ENCODE measurements at regions not wholly inside any gene's neighbourhood (a gene's known extent, or its start where the extent isn't known, plus 50 kb on each side); places are given as distances from the start of the nearest gene placed in this dataset.

DNA sequence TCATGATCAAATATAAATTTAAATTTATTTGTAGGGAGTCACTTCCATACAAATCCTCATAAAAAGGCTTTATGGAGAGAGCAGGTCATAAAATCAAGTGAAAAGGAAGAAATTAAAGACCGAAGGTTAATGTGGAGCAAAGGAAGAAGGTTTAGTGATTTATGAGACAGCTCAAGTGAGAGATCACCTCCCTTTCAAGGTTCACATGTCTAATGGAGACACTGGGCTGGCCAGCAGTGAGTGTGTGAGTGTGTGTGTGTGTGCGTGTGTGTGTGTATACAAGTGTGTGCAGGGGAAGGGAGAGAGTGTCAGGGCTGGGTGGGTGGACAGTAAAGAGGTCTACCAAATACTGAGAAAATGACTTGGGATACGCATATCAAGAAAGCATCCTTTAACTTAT lies 251.2 kb downstream of the FAT3 start:
- TF ChIP-seq FOXK2 (IDR thresholded peaks at IDR 0.05) (no peak), HDGF (IDR thresholded peaks at IDR 0.05; ENCODE audit: borderline replicate concordance) (no peak), CTBP1 (IDR thresholded peaks at IDR 0.05; ENCODE audit: borderline replicate concordance) (no peak), SUZ12 (IDR thresholded peaks at IDR 0.05) (no peak), FOXA1 (IDR thresholded peaks at IDR 0.05) (no peak), ARNT (IDR thresholded peaks at IDR 0.05) (no peak)
- TF ChIP-seq, protein P1, sequence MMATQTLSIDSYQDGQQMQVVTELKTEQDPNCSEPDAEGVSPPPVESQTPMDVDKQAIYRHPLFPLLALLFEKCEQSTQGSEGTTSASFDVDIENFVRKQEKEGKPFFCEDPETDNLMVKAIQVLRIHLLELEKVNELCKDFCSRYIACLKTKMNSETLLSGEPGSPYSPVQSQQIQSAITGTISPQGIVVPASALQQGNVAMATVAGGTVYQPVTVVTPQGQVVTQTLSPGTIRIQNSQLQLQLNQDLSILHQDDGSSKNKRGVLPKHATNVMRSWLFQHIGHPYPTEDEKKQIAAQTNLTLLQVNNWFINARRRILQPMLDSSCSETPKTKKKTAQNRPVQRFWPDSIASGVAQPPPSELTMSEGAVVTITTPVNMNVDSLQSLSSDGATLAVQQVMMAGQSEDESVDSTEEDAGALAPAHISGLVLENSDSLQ (IDR thresholded peaks at IDR 0.05) = peak; percentile 42
- ChIA-PET POLR2A (no interaction called here), CTCF (no interaction called here)
- no peak for DNase-seq (ENCODE audit: extremely low spot score)

- TF ChIP-seq TARDBP (IDR thresholded peaks at IDR 0.05) = no peak
- no peak for TF ChIP-seq ZNF384 (IDR thresholded peaks at IDR 0.05)
- no peak for TF ChIP-seq NFRKB (IDR thresholded peaks at IDR 0.05)
- TF ChIP-seq ELF4 (IDR thresholded peaks at IDR 0.05) = no peak
- TF ChIP-seq SUZ12 (IDR thresholded peaks at IDR 0.05) = no peak
- TF ChIP-seq ARNT (IDR thresholded peaks at IDR 0.05) = no peak
- TF ChIP-seq HDGF (IDR thresholded peaks at IDR 0.05; ENCODE audit: borderline replicate concordance) = no peak
- TF ChIP-seq SP1 (IDR thresholded peaks at IDR 0.05) = no peak
- TF ChIP-seq FOXK2 (IDR thresholded peaks at IDR 0.05) = no peak
- DNase-seq (ENCODE audit: extremely low spot score) = no peak
- CTCF ChIA-PET = no interaction called here
- POLR2A ChIA-PET = no interaction called here
Observed at GRCh38 chr11:92477686-92478085, 253.1 kb downstream of the FAT3 start.

DNA sequence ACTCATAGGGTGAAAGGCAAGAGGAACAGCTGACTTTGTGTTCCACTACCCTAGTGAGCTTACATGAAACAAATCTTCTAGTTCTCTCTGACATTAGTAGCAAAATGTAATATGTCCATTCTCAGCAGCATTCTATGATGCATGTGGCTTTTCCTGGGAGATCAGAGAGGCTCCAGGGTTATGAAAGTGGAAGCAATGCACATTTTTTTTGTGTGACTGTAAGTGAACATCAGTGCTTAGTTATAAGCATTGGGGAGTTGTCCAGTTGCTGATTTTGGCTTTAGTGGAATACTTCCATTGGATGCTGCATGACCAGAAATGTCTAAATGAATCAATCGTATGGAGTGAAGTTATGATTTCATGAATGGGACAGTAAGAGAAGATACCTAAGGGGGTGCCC lies 255.9 kb downstream of the FAT3 start:
- no peak for TF ChIP-seq BHLHE40 (IDR thresholded peaks at IDR 0.05; ENCODE audit: borderline replicate concordance)
- TF ChIP-seq ZNF384 (IDR thresholded peaks at IDR 0.05) = no peak
- no peak for TF ChIP-seq SUZ12 (IDR thresholded peaks at IDR 0.05)
- no peak for TF ChIP-seq NFRKB (IDR thresholded peaks at IDR 0.05)
- TF ChIP-seq HDGF (IDR thresholded peaks at IDR 0.05; ENCODE audit: borderline replicate concordance) = no peak
- TF ChIP-seq LEF1 (IDR thresholded peaks at IDR 0.05; ENCODE audit: borderline replicate concordance) = no peak
- TF ChIP-seq, protein P1 (IDR thresholded peaks at IDR 0.05) = no peak
- no peak for TF ChIP-seq FOXA1 (IDR thresholded peaks at IDR 0.05)
- no peak for TF ChIP-seq ARNT (IDR thresholded peaks at IDR 0.05)
- TF ChIP-seq TARDBP (IDR thresholded peaks at IDR 0.05) = no peak
- TF ChIP-seq CTBP1 (IDR thresholded peaks at IDR 0.05; ENCODE audit: borderline replicate concordance) = no peak
- no peak for TF ChIP-seq SP1 (IDR thresholded peaks at IDR 0.05)
- TF ChIP-seq L3MBTL2 (conservative IDR thresholded peaks at IDR 0.05) = no peak
- no peak for DNase-seq (ENCODE audit: extremely low spot score)
- POLR2A ChIA-PET = no interaction called here
- CTCF ChIA-PET = no interaction called here

DNA sequence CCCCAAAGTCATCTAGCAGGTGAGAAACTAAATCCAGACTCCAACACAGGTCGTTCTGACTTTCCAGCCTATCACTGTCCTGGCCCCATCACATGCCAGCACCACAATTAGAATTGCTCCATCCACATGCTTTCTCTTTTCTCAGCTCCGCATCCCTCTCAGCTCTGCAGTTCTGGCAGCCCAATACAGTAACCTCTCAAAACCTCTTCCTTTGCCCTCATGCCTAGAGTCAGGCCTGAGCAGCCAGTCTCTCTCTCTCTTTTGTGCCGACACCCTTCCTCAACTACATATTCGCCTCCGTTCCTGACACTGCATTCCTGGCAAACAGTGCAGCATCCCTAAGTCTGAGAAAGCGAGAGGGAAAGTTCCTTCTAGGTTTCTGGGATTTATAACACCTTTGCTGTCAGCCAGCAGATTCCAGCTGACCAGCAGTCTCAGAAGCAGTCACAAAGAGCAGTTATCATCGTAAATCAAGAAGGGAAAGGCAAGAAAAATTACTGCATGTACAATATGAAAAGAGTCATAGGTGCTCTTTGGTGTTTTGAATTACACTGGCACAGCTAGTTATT lies 258.0 kb downstream of the FAT3 start:
- TF ChIP-seq TARDBP (IDR thresholded peaks at IDR 0.05) (no peak), LEF1 (IDR thresholded peaks at IDR 0.05; ENCODE audit: borderline replicate concordance) (no peak)
- ChIA-PET CTCF (interaction anchor here (0.7 kb wide), 1 partner anchor 27 kb away, joined by 3 read pairs; no protein-coding TSS in a partner anchor), POLR2A (interaction anchor here (0.6 kb wide), 1 partner anchor 411 kb away, joined by 3 read pairs; no protein-coding TSS in a partner anchor)
- no peak for DNase-seq (ENCODE audit: extremely low spot score)

- TF ChIP-seq CTBP1 (IDR thresholded peaks at IDR 0.05; ENCODE audit: borderline replicate concordance) (no peak), FOXA1 (IDR thresholded peaks at IDR 0.05) (no peak), ZNF384 (IDR thresholded peaks at IDR 0.05) (no peak), BHLHE40 (IDR thresholded peaks at IDR 0.05; ENCODE audit: borderline replicate concordance) (no peak), NFRKB (IDR thresholded peaks at IDR 0.05) (no peak), HDGF (IDR thresholded peaks at IDR 0.05; ENCODE audit: borderline replicate concordance) (no peak), TARDBP (IDR thresholded peaks at IDR 0.05) (no peak), FOXM1 (IDR thresholded peaks at IDR 0.05; ENCODE audit: borderline replicate concordance) (no peak), ARNT (IDR thresholded peaks at IDR 0.05) (no peak), FOXK2 (IDR thresholded peaks at IDR 0.05) (no peak)
- DNase-seq (ENCODE audit: extremely low spot score) = no peak
- ChIA-PET CTCF (no interaction called here), POLR2A (no interaction called here)
Observed at GRCh38 chr11:92484570-92484969, 260.0 kb downstream of the FAT3 start.

- TF ChIP-seq ARNT (IDR thresholded peaks at IDR 0.05) = no peak
- no peak for TF ChIP-seq FOXM1 (IDR thresholded peaks at IDR 0.05; ENCODE audit: borderline replicate concordance)
- TF ChIP-seq, protein P1 (IDR thresholded peaks at IDR 0.05) = no peak
- TF ChIP-seq CTBP1 (IDR thresholded peaks at IDR 0.05; ENCODE audit: borderline replicate concordance) = no peak
- TF ChIP-seq ELF4 (IDR thresholded peaks at IDR 0.05) = no peak
- TF ChIP-seq LEF1 (IDR thresholded peaks at IDR 0.05; ENCODE audit: borderline replicate concordance) = no peak
- TF ChIP-seq L3MBTL2 (conservative IDR thresholded peaks at IDR 0.05) = no peak
- TF ChIP-seq FOXK2 (IDR thresholded peaks at IDR 0.05) = no peak
- TF ChIP-seq BHLHE40 (IDR thresholded peaks at IDR 0.05; ENCODE audit: borderline replicate concordance) = no peak
- TF ChIP-seq FOXA1 (IDR thresholded peaks at IDR 0.05) = no peak
- TF ChIP-seq HDGF (IDR thresholded peaks at IDR 0.05; ENCODE audit: borderline replicate concordance) = no peak
- no peak for TF ChIP-seq NFRKB (IDR thresholded peaks at IDR 0.05)
- no peak for TF ChIP-seq SUZ12 (IDR thresholded peaks at IDR 0.05)
- TF ChIP-seq TARDBP (IDR thresholded peaks at IDR 0.05) = no peak
- no peak for TF ChIP-seq SP1 (IDR thresholded peaks at IDR 0.05)
- TF ChIP-seq ZNF384 (IDR thresholded peaks at IDR 0.05) = no peak
- POLR2A ChIA-PET = no interaction called here
- no peak for DNase-seq (ENCODE audit: extremely low spot score)
- CTCF ChIA-PET = no interaction called here
Observed at GRCh38 chr11:92489826-92490399, 265.3 kb downstream of the FAT3 start.

Data from HEK293T (cell line).